GM21447 (cell line): ENCODE measurements at regions not wholly inside any gene's neighbourhood (a gene's known extent, or its start where the extent isn't known, plus 50 kb on each side); places are given as distances from the start of the nearest gene placed in this dataset.
"Not testable (repeated sequence)": the region's sequence is repeated elsewhere in the genome, so short reads cannot be mapped to it uniquely, and the experiment has no call there.

Source experiments
- ATAC-seq: cut with Tn5 transposase; IDR thresholded peaks from one replicate; pipeline ENCODE4 v1.9.1; 2021; ENCODE audit not compliant: unreplicated experiment

GRCh38 chr6:62819640-62820039 lies 391.6 kb upstream of the FKBP1C start:
- ATAC-seq = no peak

GRCh38 chr6:62808565-62809293 lies 402.5 kb upstream of the FKBP1C start:
- no peak for ATAC-seq

DNA sequence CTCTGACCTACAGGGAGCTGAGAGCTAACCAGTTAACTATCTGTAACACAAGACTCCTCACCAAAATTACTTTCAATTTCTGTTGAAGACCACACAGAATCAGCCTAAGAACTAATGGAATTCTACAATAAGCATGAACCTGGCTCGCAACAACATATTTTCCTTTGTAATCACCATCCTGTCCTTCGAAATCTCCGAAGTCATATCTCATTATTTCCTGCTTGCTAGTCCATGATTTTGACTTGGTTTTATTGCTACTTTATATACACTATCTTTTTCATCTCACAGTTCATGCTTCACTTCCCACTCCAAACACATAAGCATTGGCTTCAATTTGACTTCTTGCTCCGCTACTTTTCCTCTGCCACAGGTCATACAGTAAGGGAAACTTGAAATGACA lies 405.8 kb upstream of the FKBP1C start:
- ATAC-seq = no peak

GRCh38 chr6:62803094-62803493 lies 408.2 kb upstream of the FKBP1C start:
- no peak for ATAC-seq

DNA sequence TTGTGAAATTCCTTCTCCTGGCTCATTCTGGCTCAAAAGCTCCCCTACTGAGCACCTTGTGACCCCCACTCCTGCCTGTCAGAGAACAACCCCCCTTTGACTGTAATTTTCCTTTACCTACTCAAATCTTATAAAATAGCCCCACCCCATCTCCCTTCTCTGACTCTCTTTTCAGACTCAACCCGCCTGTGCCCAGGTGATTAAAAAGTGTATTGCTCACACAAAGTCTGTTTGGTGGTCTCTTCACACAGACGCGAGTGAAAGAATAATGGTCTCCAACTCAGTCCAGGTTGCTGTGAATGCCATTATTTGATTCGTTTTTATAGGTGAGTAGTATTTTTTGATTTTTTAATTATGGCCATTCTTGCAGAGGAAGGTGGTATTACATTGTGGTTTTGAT lies 414.1 kb upstream of the FKBP1C start:
- no peak for ATAC-seq

- ATAC-seq = peak; percentile 53
Measured at GRCh38 chr6:62775427-62776022, 435.7 kb upstream of the FKBP1C start.

- ATAC-seq = not testable (repeated sequence)
Measured at GRCh38 chr6:62766174-62766573, 445.1 kb upstream of the FKBP1C start.

GRCh38 chr6:62764841-62765240 lies 446.4 kb upstream of the FKBP1C start:
- ATAC-seq = no peak

GRCh38 chr6:62763125-62763912 lies 447.9 kb upstream of the FKBP1C start:
- ATAC-seq = no peak

DNA sequence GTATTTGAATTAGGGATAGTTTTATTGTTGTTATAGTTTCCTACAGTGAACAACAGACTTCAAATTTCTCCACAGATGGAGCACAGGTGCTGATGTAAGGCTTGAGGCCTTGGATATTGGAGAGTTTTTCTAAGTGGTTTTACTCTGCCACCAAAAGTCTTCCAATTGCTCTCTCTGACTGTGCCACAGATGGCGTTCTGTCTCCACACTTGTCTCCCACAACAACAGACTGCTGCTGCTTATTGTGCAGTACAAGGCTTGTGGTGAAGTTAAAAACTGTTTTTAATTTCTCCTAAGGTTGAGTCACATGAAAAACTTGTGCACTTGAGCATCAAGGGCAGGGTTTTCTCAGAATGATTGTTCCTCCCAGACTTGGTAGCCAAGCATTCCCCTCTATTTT lies 460.9 kb upstream of the KHDRBS2 start:
- no peak for ATAC-seq

GRCh38 chr6:62746161-62746560 lies 460.1 kb upstream of the KHDRBS2 start:
- ATAC-seq = no peak

DNA sequence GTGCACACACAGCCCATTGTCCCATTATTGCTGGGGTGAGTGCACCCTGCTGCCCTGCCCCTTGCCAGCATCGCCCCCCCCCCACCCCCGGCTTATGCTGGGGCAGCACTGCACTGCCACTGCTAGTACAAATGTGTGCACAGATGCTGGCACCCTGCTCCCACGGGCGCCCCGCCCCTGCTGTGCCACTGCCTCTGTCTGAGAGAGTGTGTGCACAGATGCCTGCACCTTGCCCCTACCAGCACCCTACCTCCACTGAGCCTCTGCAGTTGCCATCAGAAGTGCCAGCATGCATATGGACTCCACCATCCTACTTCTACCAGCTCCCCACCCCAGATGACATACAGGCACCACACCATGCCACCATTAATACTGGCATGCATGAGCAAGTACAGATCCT lies 454.6 kb upstream of the KHDRBS2 start:
- ATAC-seq = no peak

DNA sequence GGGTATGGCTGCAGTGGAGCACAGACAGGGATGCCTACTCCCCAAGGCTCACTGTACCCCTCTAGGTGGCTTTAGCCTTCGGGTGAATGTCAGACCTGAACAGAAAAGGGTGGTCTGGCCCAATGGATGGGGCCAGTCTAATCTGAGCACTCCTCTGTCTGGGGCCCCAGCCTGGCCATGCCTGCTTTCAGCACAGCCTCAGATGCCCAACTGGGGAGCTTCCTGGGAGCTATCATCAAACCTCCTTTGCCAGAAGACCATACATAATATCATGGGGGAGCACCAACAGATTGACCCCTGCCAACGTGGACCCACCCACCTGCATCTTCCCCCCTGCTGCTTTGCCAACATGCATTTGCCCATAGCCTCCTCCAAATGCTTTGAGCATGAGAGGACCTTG lies 454.1 kb upstream of the KHDRBS2 start:
- ATAC-seq = no peak

DNA sequence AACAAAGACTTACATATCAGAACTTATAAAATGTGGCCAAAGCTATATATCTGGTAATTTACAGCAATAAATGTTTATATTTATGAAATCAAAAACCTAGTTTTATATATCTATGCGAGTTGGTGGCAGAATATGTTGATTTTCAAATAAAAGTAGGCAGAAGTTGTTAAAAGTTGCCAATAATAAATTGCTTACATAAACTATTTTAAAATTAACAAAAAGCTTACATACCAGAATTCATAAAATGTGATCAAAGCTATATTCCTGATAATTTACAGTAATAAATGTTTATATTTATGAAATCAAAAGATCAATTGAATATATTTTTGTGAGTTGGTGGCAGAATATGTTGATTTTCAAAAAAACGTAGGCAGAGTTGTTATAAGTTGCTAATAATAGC lies 451.8 kb upstream of the KHDRBS2 start:
- ATAC-seq = no peak

- ATAC-seq = no peak
Measured at GRCh38 chr6:62721408-62721807, 435.4 kb upstream of the KHDRBS2 start.

DNA sequence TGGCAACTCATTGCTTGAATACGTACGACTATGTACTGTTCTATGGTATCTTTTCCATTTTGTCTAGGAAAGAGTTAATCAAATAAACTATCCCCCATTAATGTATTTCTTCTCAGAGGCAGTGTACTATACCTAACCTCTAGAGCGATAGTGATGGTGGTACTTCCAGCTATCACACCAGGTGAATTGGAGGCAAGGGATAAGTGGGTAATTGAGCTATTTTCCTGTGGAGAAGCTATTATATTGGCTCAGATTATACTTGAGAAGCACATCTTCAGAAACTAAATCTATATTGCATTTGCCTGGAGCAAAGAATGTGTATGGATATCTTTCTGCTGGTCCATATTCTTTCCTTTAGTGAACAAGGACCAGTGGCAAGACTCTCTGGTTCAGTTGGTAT lies 430.7 kb upstream of the KHDRBS2 start:
- ATAC-seq = no peak

DNA sequence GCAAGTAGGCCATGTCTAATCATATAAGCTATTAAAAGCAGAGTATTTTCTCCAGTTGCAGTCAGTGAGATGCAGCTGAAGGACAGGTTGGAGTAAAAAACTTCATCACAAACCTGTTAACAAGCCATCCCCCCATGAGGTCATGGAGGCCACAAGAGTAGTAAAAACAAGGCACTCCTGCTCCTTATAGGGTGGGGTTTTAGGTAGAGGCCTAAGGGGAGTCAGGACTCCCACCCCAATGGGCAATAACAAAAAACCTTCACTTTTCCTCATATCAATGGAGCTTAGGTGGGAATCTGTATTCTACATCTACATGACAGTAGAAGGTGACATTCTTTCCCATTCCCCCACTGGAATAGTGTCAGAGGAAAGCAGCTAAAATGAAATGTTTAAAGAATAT lies 428.1 kb upstream of the KHDRBS2 start:
- no peak for ATAC-seq

DNA sequence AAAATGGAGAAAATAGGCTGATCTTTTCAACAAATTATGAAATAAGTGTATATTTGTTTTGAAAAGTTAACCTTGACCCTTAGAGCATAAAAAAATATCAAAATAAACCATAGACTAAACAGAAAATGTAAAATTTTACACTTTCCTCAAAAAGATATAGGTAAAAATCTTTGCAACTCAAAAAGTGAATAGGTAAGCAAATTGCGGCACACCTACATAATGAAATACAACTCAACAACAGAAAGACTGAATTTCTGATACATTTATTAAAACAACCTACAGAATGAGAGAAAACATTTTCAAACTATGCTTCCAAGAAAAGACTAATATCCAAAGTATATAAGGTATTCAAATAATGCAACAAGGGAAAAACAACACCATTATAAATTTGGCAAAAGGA lies 425.7 kb upstream of the KHDRBS2 start:
- ATAC-seq = no peak

- ATAC-seq = no peak
Measured at GRCh38 chr6:62707914-62708313, 421.9 kb upstream of the KHDRBS2 start.

DNA sequence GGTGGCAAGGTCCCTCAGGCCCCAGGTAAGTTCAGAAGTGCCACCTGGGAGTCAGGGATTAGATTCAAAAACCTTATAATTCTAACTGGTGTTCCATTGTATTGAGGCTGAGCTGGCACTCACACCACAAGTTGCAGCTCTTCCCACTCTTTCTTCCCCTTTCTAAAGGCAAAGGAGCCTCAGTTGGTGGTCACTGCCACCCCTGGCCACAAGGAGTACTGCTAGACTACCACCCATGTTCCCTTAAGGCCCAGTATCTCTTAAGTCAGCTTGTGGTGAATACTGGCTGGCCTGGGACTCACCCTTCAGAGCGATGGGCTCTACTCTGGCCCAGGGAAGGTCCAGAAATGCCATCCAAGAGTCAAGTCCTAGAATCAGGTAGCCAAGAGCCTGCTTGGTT lies 421.1 kb upstream of the KHDRBS2 start:
- ATAC-seq = no peak

GRCh38 chr6:62683063-62683462 lies 397.0 kb upstream of the KHDRBS2 start:
- ATAC-seq = no peak

GRCh38 chr6:62681108-62681507 lies 395.1 kb upstream of the KHDRBS2 start:
- ATAC-seq = no peak
